Lower leg skin (tissue), 4 donors: ENCODE measurements at regions not wholly inside any gene's neighbourhood (a gene's known extent, or its start where the extent isn't known, plus 50 kb on each side); places are given as distances from the start of the nearest gene placed in this dataset.
A peak's percentile ranks its signal among the peaks of the same experiment; 100 is the strongest.

Source experiments
- DNase-seq, 2 donors: peaks; one replicate each; pipeline ENCODE4 v3.0.0-alpha.2; 2019; ENCODE audit warnings: low spot score in 2 of 2
- H3K4me3 ChIP-seq: fragments of 200-600 bp; sonication (generic); 2 replicates; pipeline ENCODE4 v1.5.1; 2017; ENCODE audit warnings: mild to moderate bottlenecking, low read depth; ENCODE audit not compliant: poor library complexity, severe bottlenecking
- POLR2A ChIP-seq, 2 donors: fragments of 450-650 bp; IDR thresholded peaks; one replicate each; pipeline ENCODE4 v1.6.1; 2016 to 2017; ENCODE audit warnings: antibody characterized with exemption in 2 of 2, mild to moderate bottlenecking in 1 of 2, moderate library complexity in 1 of 2
- WGBS, 2 donors: methylation state at CpG; one replicate each; pipeline ENCODE4 v1.1.5; 2018; 5-methylcytosine and 5-hydroxymethylcytosine counted together
- intact Hi-C: fragments of 100-400 bp; cut with DNase I; formaldehyde crosslinking; loops from one replicate; pipeline ENCODE4 v1.15.0; 2023; ENCODE audit warnings: low total_unique reads
- TF ChIP-seq, protein P1 (sequence below), 3 donors: fragments of 450-650 bp; IDR thresholded peaks; one replicate each; pipeline ENCODE4 v1.5.1; 2016; ENCODE audit warnings: antibody characterized with exemption in 3 of 3, mild to moderate bottlenecking in 3 of 3, moderate library complexity in 2 of 3

DNA sequence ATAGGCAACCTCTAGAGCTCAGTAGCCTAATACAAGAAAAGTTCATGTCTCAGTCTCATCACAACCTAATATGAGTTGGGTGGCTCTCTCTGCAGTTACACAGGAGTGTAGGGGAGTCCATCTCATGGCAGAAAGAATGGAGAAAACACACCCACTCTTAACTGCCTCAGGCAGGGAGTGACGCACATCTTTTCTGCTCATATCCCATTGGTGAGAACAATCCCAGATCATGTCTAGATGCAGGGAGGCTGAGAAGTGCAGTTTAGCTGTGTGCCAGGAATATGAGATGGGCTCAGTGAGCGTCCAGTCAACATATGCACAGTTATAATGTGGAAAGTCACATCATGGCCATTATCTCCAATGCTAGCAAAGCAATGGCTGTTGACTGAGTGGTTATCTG lies 59.3 kb upstream of the KCNA5 start:
- peak in 1 of 2 donors; percentile 42 for DNase-seq
- 53 to 71% methylated on average over 2 of the region's 2 CpGs for WGBS, 2 donors
- TF ChIP-seq, protein P1, sequence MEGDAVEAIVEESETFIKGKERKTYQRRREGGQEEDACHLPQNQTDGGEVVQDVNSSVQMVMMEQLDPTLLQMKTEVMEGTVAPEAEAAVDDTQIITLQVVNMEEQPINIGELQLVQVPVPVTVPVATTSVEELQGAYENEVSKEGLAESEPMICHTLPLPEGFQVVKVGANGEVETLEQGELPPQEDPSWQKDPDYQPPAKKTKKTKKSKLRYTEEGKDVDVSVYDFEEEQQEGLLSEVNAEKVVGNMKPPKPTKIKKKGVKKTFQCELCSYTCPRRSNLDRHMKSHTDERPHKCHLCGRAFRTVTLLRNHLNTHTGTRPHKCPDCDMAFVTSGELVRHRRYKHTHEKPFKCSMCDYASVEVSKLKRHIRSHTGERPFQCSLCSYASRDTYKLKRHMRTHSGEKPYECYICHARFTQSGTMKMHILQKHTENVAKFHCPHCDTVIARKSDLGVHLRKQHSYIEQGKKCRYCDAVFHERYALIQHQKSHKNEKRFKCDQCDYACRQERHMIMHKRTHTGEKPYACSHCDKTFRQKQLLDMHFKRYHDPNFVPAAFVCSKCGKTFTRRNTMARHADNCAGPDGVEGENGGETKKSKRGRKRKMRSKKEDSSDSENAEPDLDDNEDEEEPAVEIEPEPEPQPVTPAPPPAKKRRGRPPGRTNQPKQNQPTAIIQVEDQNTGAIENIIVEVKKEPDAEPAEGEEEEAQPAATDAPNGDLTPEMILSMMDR (IDR thresholded peaks at IDR 0.05): no peak
- TF ChIP-seq POLR2A (IDR thresholded peaks at IDR 0.05): no peak
- intact Hi-C loops: no loop called here
- no peak overlapping the region for H3K4me3 ChIP-seq

DNA sequence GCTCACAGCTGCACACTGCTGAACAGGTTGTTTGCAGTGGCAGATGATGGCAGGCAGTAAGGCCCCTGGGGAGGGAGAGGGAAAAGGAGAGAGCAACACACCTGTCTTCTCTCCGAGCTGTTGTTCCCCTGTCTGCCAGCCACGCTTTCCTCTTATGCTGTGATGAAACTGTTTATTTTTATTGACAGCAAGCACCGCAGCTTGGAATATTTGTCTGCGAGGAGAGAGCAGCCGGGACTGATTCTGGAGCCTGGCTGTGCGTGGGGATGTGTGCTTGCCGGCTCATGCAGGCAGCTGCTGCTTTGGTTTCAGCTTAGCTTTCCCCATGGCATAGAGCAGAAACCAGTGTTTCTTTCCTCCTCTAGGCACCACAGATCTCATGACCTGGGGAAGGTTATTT lies 58.7 kb upstream of the KCNA5 start:
- DNase-seq: peak in 1 of 2 donors; percentile 50

DNA sequence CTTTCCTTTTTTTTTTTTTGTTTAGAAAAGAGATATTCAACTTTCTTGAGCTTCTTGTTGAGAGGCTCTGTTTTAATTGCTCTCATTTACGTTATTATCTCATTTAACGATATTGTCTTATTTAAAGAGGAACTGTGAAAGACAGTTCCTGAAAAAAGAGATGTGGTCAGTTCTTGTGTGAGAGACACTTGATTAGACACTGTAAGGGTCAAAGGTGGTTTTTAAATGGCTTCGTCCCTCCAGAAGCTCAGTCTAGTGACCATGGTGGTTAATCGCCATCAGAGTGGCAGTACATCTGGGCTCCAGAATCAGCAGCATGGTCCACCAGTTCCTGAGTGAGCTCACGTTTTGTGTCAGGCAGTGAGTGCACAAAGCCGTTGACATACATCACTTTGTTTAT lies 57.9 kb upstream of the KCNA5 start:
- 82 to 84% methylated on average over 6 of the region's 6 CpGs for WGBS, 2 donors
- intact Hi-C loops: no loop called here

More for the DNA sequence above, 58.7 kb upstream of the KCNA5 start:
- intact Hi-C loops: no loop called here
- WGBS, 2 donors: 79 to 87% methylated on average over 7 of the region's 7 CpGs
- TF ChIP-seq, protein P1 (IDR thresholded peaks at IDR 0.05): no peak
- no peak overlapping the region for H3K4me3 ChIP-seq

DNA sequence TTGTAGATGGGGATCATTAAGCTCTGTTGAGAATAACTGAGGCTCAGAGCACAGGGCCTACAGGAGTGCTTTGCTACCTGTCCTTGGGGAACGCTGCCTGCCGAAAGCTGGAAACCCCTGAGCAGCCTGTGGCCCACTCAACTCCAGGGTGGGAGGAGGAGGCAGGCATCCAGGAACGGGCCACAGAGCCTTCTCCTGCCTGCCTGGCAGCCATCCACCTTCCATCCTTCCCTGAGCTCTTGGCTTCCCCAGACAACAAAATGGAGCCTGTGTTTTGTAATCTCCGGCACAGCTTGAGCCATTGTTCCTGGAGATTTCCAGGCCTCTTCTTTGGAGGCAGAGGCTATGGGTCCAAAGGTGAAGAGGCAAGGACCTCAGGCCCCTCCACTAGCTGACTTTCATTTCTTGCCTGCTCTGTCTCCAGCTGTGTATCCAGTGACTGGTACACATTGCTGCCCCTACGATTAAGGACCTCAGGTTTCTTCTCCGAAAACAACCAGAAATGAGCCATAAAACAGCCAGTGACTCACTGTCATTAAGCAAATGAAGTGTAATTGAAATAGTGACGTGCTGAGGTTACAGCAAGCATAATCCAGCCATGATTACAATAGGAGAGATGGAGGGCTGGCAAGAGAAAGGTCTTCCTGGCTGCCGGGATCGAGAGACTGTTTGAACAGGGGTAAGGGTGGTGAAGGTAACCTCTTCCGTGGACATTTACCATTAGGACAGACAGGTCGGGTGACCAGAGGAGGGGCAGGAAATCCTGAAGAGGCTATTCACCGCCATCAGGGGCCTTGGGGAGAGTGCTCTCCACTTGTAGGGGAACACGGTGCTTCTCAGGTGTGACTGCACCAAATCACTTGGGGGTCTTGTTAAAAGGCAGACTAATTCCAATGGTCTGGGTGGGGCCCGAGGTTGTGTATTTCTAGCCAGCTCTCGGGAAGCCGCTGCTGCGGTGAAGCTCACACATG lies 56.3 kb upstream of the KCNA5 start:
- 78 to 82% methylated on average over 17 of the region's 17 CpGs for WGBS, 2 donors
- DNase-seq: no peak
- no peak overlapping the region for H3K4me3 ChIP-seq
- no peak for TF ChIP-seq POLR2A (IDR thresholded peaks at IDR 0.05)
- TF ChIP-seq, protein P1 (IDR thresholded peaks at IDR 0.05): no peak
- intact Hi-C loops: no loop called here

More for the DNA sequence above, 57.9 kb upstream of the KCNA5 start:
- DNase-seq: no peak
- H3K4me3 ChIP-seq: no peak overlapping the region
- TF ChIP-seq POLR2A (IDR thresholded peaks at IDR 0.05): no peak
- TF ChIP-seq, protein P1 (IDR thresholded peaks at IDR 0.05): no peak

DNA sequence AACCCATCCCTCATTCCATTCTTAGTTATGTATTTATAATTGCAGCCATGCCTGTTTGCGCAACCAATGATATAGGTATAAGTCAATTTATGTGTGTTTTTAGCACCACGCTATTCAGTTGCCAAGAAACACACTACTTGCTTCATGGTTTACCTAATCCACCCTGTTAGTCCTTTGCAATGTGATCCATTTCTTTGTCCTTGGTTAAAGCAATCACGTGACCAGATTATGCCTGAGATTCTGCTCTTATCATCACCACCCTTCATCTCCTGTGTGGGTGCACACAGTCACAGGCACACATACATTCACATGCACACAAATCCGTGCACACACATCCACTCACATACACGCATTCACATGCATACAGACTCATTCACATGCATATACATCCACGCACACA lies 52.3 kb upstream of the KCNA5 start:
- 75 to 86% methylated on average over 6 of the region's 6 CpGs for WGBS, 2 donors
- H3K4me3 ChIP-seq: no peak overlapping the region
- no peak for DNase-seq
- intact Hi-C loops: loop anchor here (10.0 kb wide), 1 partner anchor 1813 kb away; no protein-coding TSS in a partner anchor
- TF ChIP-seq, protein P1 (IDR thresholded peaks at IDR 0.05): no peak
- TF ChIP-seq POLR2A (IDR thresholded peaks at IDR 0.05): no peak
